NB4 (cell line): ENCODE measurements at regions not wholly inside any gene's neighbourhood (a gene's known extent, or its start where the extent isn't known, plus 50 kb on each side); places are given as distances from the start of the nearest gene placed in this dataset.

ENCODE experiments used
- MYC ChIP-seq: IDR thresholded peaks from 2 replicates; pipeline ENCODE4 v1.6.1; 2011; ENCODE audit warnings: low read depth, low read length
- POLR2A ChIP-seq: IDR thresholded peaks from 2 replicates; pipeline ENCODE4 v1.6.1; 2011; ENCODE audit warnings: mild to moderate bottlenecking; ENCODE audit not compliant: insufficient read length; ENCODE audit errors: extremely low read depth

- TF ChIP-seq MYC, result no peak
- no peak for TF ChIP-seq POLR2A
These were observed 384.7 kb upstream of the LCORL start for GRCh38 chr4:18406264-18406663.
